SK-N-SH (cell line): ENCODE measurements at regions not wholly inside any gene's neighbourhood (a gene's known extent, or its start where the extent isn't known, plus 50 kb on each side); places are given as distances from the start of the nearest gene placed in this dataset.
"Not testable (repeated sequence)": the region's sequence is repeated elsewhere in the genome, so short reads cannot be mapped to it uniquely, and the experiment has no call there.

ENCODE experiments used
- EP300 ChIP-seq, 2 experiments: IDR thresholded peaks; 2 replicates each; pipeline versions ENCODE4 v1.4.0 to v1.6.1; 2012; ENCODE audit warnings: borderline replicate concordance in 1 of 2, low read depth in 1 of 2, low read length in 1 of 2
- FOXM1 ChIP-seq: IDR thresholded peaks from 2 replicates; pipeline ENCODE4 v1.4.0; 2012; ENCODE audit warnings: low read depth, mild to moderate bottlenecking
- GABPA ChIP-seq: IDR thresholded peaks from 2 replicates; pipeline ENCODE4 v1.4.0; 2012; ENCODE audit warnings: low read depth, mild to moderate bottlenecking
- NFIC ChIP-seq: IDR thresholded peaks from 2 replicates; pipeline ENCODE4 v1.4.0; 2012; ENCODE audit warnings: borderline replicate concordance
- POLR2AphosphoS5 ChIP-seq: IDR thresholded peaks from 2 replicates; pipeline ENCODE4 v1.6.1; 2012; ENCODE audit warnings: low read depth, low read length
- RFX5 ChIP-seq: IDR thresholded peaks from 2 replicates; pipeline ENCODE4 v1.6.1; 2012; ENCODE audit warnings: mild to moderate bottlenecking, improper control_type of control experiment, low read length
- SIN3A ChIP-seq: IDR thresholded peaks from 2 replicates; pipeline ENCODE4 v1.6.1; 2012; ENCODE audit warnings: low read depth, mild to moderate bottlenecking, low read length, moderate library complexity, borderline replicate concordance
- TAF1 ChIP-seq: IDR thresholded peaks from 2 replicates; pipeline ENCODE4 v1.6.1; 2012; ENCODE audit warnings: low read depth, mild to moderate bottlenecking, low read length, moderate library complexity, borderline replicate concordance
- TEAD4 ChIP-seq: IDR thresholded peaks from 2 replicates; pipeline ENCODE4 v1.4.0; 2012; ENCODE audit warnings: mild to moderate bottlenecking, borderline replicate concordance; ENCODE audit not compliant: insufficient read depth
- TF ChIP-seq, protein P1 (sequence below): fragments of 200-600 bp; sonication (generic); IDR thresholded peaks from 2 replicates; pipeline ENCODE4 v1.6.1; 2017; ENCODE audit warnings: antibody characterized with exemption, mild to moderate bottlenecking, moderate library complexity

- not testable (repeated sequence) for TF ChIP-seq RFX5; TAF1; EP300 (IDR thresholded peaks at IDR 0.05; ENCODE audit: borderline replicate concordance in 1 of 2, low read depth in 1 of 2, low read length in 1 of 2); SIN3A; GABPA; FOXM1; POLR2AphosphoS5; TEAD4; NFIC
- TF ChIP-seq, protein P1, sequence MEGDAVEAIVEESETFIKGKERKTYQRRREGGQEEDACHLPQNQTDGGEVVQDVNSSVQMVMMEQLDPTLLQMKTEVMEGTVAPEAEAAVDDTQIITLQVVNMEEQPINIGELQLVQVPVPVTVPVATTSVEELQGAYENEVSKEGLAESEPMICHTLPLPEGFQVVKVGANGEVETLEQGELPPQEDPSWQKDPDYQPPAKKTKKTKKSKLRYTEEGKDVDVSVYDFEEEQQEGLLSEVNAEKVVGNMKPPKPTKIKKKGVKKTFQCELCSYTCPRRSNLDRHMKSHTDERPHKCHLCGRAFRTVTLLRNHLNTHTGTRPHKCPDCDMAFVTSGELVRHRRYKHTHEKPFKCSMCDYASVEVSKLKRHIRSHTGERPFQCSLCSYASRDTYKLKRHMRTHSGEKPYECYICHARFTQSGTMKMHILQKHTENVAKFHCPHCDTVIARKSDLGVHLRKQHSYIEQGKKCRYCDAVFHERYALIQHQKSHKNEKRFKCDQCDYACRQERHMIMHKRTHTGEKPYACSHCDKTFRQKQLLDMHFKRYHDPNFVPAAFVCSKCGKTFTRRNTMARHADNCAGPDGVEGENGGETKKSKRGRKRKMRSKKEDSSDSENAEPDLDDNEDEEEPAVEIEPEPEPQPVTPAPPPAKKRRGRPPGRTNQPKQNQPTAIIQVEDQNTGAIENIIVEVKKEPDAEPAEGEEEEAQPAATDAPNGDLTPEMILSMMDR, result not testable (repeated sequence)
Measured at GRCh38 chr3:197402401-197402800, 104.0 kb upstream of the DLG1 start.
